Caco-2 (cell line): ENCODE measurements at regions not wholly inside any gene's neighbourhood (a gene's known extent, or its start where the extent isn't known, plus 50 kb on each side); places are given as distances from the start of the nearest gene placed in this dataset.

ENCODE experiments used
- BruUV-seq: library from RNA; stranded (reverse); fragments of 400-500 nt; replicated peaks from 2 replicates; lab custom pipeline; 2021; lab: Mats Ljungman, UMichigan
- CTCF ChIA-PET: fragments of 300-600 bp; sonication (Branson Sonifier 250); formaldehyde crosslinking; loops from one replicate; lab custom pipeline; 2022; ENCODE audit warnings: antibody characterized with exemption; lab: Charles Lee
- POLR2A ChIA-PET: fragments of 300-600 bp; sonication (Branson Sonifier 250); formaldehyde crosslinking; loops from one replicate; lab custom pipeline; 2022; ENCODE audit warnings: antibody characterized with exemption; lab: Charles Lee
- DNase-seq, 2 experiments: peaks; one replicate each; pipeline versions ENCODE4 v3.0.0 to v3.0.0-alpha.2; 2020 to 2022
- H3K27me3 ChIP-seq: replicated peaks from 2 replicates; pipeline ENCODE4 v1.6.0; 2011; ENCODE audit warnings: low read length; ENCODE audit not compliant: control insufficient read depth, insufficient read depth
- H3K36me3 ChIP-seq: 2 replicates; pipeline ENCODE4 v1.5.1; 2011; ENCODE audit warnings: low read length; ENCODE audit not compliant: control insufficient read depth, insufficient read depth
- H3K4me1 ChIP-seq: fragments of 250-450 bp; sonication (Bioruptor Pico); 2 replicates; pipeline ENCODE4 v1.5.1; 2020; ENCODE audit warnings: mild to moderate bottlenecking
- H3K4me3 ChIP-seq: 2 replicates; pipeline ENCODE4 v1.5.1; 2011; ENCODE audit warnings: low read depth, mild to moderate bottlenecking, control low read depth, low read length
- H3K9me3 ChIP-seq: fragments of 250-450 bp; sonication (Bioruptor Pico); 2 replicates; pipeline ENCODE4 v1.5.1; 2020; ENCODE audit warnings: mild to moderate bottlenecking, moderate library complexity
- H3K27ac Mint-ChIP-seq: one replicate; pipeline ENCODE4 v1.8.0; 2022; ENCODE audit warnings: mixed read lengths; ENCODE audit not compliant: unreplicated experiment
- H3K27me3 Mint-ChIP-seq: one replicate; pipeline ENCODE4 v1.8.0; 2022; ENCODE audit warnings: mixed read lengths; ENCODE audit not compliant: insufficient read depth, unreplicated experiment
- H3K36me3 Mint-ChIP-seq: one replicate; pipeline ENCODE4 v1.8.0; 2022; ENCODE audit warnings: mild to moderate bottlenecking, mixed read lengths; ENCODE audit not compliant: insufficient read depth, unreplicated experiment
- H3K4me1 Mint-ChIP-seq: one replicate; pipeline ENCODE4 v1.8.0; 2022; ENCODE audit warnings: low read depth, mixed read lengths; ENCODE audit not compliant: unreplicated experiment
- H3K4me3 Mint-ChIP-seq: one replicate; pipeline ENCODE4 v1.8.0; 2022; ENCODE audit warnings: mild to moderate bottlenecking, moderate library complexity, mixed read lengths; ENCODE audit not compliant: unreplicated experiment
- H3K9me3 Mint-ChIP-seq: one replicate; pipeline ENCODE4 v1.8.0; 2022; ENCODE audit warnings: mixed read lengths; ENCODE audit not compliant: unreplicated experiment
- intact Hi-C: fragments of 100-400 bp; cut with micrococcal nuclease; formaldehyde crosslinking; loops from one replicate; pipeline ENCODE4 v1.10.0; 2022; ENCODE audit not compliant: unreplicated experiment
- TF ChIP-seq, protein P1 (sequence below), 2 experiments: fragments of 200-600 bp in 1 of 2; IDR thresholded peaks; 1 replicate in 1 of 2; 2 replicates in 1 of 2; pipeline versions ENCODE4 v1.5.1 to v1.8.0; 2011 to 2022; ENCODE audit warnings: antibody characterized with exemption in 1 of 2, control low read depth in 1 of 2, inconsistent platforms in 1 of 2, low read depth in 1 of 2, low read length in 1 of 2, mild to moderate bottlenecking in 1 of 2, moderate library complexity in 1 of 2; ENCODE audit not compliant: insufficient read depth in 1 of 2, severe bottlenecking in 1 of 2, unreplicated experiment in 1 of 2

DNA sequence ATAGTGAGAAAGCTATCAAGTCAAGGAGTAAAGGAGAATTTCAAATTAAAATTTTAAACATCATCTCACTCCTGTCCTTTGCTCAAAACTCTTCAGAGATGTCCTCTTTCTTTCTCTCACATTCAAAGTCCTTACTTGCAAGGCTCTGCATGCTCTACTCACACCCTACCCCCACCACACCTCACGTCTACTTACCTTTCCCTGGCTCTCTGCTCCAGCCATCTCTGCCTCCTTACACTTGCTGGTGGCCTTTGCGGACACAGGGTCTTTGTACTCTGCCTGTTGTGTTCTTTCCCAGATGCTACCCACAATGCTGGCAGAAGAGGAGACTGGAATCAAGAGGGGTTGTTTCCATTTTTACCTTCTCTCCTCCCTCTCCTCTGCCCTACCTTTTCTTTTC, 405.2 kb downstream of the INSC start:
- no peak overlapping the region for H3K27ac Mint-ChIP-seq
- H3K9me3 Mint-ChIP-seq: peaks cover 12% of the 10 kb centered on the region
- no peaks in the 10 kb centered on the region for H3K4me1 Mint-ChIP-seq
- peaks cover 14% of the 10 kb centered on the region for H3K27me3 Mint-ChIP-seq
- no peak for DNase-seq
- H3K27me3 ChIP-seq: no peaks in the 10 kb centered on the region
- ChIA-PET CTCF (no interaction called here), POLR2A (no interaction called here)
- no peaks in the 10 kb centered on the region for H3K36me3 ChIP-seq
- BruUV-seq: no TSS peak
- no peaks in the 10 kb centered on the region for H3K36me3 Mint-ChIP-seq
- no peaks in the 10 kb centered on the region for H3K4me1 ChIP-seq
- intact Hi-C loops: no loop called here
- H3K4me3 ChIP-seq: no peak overlapping the region
- no peak overlapping the region for H3K4me3 Mint-ChIP-seq
- TF ChIP-seq, protein P1, sequence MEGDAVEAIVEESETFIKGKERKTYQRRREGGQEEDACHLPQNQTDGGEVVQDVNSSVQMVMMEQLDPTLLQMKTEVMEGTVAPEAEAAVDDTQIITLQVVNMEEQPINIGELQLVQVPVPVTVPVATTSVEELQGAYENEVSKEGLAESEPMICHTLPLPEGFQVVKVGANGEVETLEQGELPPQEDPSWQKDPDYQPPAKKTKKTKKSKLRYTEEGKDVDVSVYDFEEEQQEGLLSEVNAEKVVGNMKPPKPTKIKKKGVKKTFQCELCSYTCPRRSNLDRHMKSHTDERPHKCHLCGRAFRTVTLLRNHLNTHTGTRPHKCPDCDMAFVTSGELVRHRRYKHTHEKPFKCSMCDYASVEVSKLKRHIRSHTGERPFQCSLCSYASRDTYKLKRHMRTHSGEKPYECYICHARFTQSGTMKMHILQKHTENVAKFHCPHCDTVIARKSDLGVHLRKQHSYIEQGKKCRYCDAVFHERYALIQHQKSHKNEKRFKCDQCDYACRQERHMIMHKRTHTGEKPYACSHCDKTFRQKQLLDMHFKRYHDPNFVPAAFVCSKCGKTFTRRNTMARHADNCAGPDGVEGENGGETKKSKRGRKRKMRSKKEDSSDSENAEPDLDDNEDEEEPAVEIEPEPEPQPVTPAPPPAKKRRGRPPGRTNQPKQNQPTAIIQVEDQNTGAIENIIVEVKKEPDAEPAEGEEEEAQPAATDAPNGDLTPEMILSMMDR (IDR thresholded peaks at IDR 0.05; ENCODE audit: insufficient read depth in 1 of 2, low read depth in 1 of 2, low read length in 1 of 2, severe bottlenecking in 1 of 2, unreplicated experiment in 1 of 2): no peak
- H3K9me3 ChIP-seq: peaks cover 3% of the 10 kb centered on the region; the same call in 1 of the 2 replicates

DNA sequence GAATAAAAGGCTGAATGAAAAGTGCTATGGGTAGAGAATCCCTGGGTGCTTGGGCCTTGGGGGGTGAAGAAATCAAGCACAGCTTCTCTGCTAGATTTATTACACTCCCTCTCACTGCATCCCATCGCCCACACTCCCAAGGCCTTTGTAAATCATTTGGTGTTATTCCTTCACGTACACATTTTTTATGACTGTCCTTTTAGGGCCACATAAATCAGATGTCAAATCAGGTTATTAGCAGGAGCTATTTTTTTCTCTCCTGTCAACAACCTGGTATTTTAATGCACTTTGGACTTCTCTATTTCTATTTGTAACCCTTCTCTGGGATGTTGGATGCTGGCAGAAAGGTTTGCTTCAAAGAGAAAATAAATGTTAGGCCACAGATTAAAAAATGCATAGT, 408.8 kb downstream of the INSC start:
- no peak overlapping the region for H3K4me3 ChIP-seq
- Mint-ChIP-seq H3K9me3 (peaks cover 21% of the 10 kb centered on the region), H3K4me3 (no peak overlapping the region), H3K27ac (no peak overlapping the region), H3K4me1 (no peaks in the 10 kb centered on the region), H3K36me3 (no peaks in the 10 kb centered on the region), H3K27me3 (peaks cover 13% of the 10 kb centered on the region)
- ChIA-PET CTCF (no interaction called here), POLR2A (no interaction called here)
- DNase-seq: no peak
- no peaks in the 10 kb centered on the region for H3K4me1 ChIP-seq
- intact Hi-C loops: no loop called here
- TF ChIP-seq, protein P1 (IDR thresholded peaks at IDR 0.05; ENCODE audit: insufficient read depth in 1 of 2, low read depth in 1 of 2, low read length in 1 of 2, severe bottlenecking in 1 of 2, unreplicated experiment in 1 of 2): no peak
- H3K9me3 ChIP-seq: peaks cover 10% of the 10 kb centered on the region; the same call in 1 of the 2 replicates
- H3K36me3 ChIP-seq: no peaks in the 10 kb centered on the region
- no peaks in the 10 kb centered on the region for H3K27me3 ChIP-seq
- BruUV-seq: no TSS peak

- no peak for DNase-seq
- Mint-ChIP-seq H3K4me1 (no peaks in the 10 kb centered on the region), H3K27me3 (peaks cover 7% of the 10 kb centered on the region), H3K36me3 (no peaks in the 10 kb centered on the region), H3K9me3 (peaks cover 30% of the 10 kb centered on the region), H3K27ac (no peak overlapping the region), H3K4me3 (no peak overlapping the region)
- intact Hi-C loops: no loop called here
- Histone ChIP-seq H3K36me3 (no peaks in the 10 kb centered on the region), H3K4me1 (no peaks in the 10 kb centered on the region), H3K27me3 (no peaks in the 10 kb centered on the region), H3K4me3 (no peak overlapping the region), H3K9me3 (peaks cover 10% of the 10 kb centered on the region; the same call in 1 of the 2 replicates)
- no TSS peak for BruUV-seq
- ChIA-PET POLR2A (no interaction called here), CTCF (no interaction called here)
- TF ChIP-seq, protein P1 (IDR thresholded peaks at IDR 0.05; ENCODE audit: insufficient read depth in 1 of 2, low read depth in 1 of 2, low read length in 1 of 2, severe bottlenecking in 1 of 2, unreplicated experiment in 1 of 2): no peak
Observed at GRCh38 chr11:15525582-15525981, 410.9 kb downstream of the INSC start.
